Left renal cortex interstitium (tissue), 4 donors: ENCODE measurements at regions not wholly inside any gene's neighbourhood (a gene's known extent, or its start where the extent isn't known, plus 50 kb on each side); places are given as distances from the start of the nearest gene placed in this dataset.

Experiments
- DNase-seq, 4 donors: peaks; one replicate each; pipeline ENCODE4 v3.0.0-alpha.2; 2013; ENCODE audit warnings: low read depth in 4 of 4, low spot score in 2 of 4, missing footprints in 1 of 4

- DNase-seq = no peak
These were observed 198.1 kb downstream of the SEC23A start for GRCh38 chr14:38904959-38905358.

DNA sequence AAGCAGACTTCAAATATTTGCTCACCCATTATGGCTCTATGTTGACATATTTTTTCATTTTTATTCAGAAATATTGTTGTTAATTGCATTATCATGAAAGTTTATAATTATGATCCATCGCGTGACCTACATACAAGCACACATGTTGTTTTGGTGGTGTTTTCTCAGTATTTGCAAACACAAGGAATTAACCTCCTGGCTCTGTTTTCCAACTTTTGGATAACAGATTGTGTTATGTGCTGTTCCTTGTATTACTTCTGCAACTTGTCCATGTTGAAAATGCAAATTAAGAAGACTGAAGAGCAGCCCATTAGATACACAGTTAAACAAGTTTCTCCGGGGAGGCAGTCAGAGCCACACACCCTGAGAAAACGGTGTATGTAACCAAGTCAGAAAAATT is 201.2 kb downstream of the SEC23A start:
- no peak for DNase-seq

DNA sequence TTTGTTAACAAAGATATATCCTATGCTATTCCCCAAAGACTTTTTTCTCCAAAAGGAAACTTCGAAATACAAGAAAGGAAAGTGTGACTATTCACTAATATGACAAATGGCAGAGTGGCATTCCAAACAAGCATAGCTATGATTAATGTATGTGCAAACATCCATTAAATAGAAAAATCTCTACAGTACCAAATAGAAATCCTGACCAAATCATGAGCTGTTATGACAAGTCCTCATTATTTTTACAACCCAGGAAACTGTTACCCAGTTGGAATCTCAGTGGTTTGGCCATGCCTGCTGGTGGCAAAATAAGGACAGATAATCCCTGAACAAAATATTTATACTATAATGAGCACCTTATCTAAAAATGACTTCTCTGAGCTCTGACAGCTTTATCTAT is 202.1 kb downstream of the SEC23A start:
- no peak for DNase-seq

- DNase-seq = no peak
These were observed 215.3 kb downstream of the SEC23A start for GRCh38 chr14:38887696-38888095.

DNA sequence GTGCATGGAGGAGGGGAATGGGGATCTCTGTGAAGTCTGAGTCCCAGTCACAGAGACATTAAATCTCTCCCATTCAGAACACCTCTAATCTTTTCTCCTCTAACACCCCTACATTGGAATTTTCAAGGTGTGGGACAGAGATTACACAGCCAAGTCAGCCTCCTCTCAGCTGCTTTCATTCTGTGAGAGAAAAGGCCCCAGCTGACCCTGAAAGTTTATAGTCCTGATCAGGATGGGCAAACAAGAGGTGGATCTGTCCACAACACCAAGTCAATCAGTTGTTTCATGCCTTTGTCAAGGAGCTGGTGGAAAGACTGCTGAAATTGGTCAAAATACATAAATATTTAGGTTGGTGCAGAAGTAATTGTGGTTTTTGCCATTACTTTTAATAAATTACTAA is 218.9 kb downstream of the SEC23A start:
- no peak for DNase-seq

- no peak for DNase-seq
These were observed 219.9 kb downstream of the SEC23A start for GRCh38 chr14:38883127-38883526.

DNA sequence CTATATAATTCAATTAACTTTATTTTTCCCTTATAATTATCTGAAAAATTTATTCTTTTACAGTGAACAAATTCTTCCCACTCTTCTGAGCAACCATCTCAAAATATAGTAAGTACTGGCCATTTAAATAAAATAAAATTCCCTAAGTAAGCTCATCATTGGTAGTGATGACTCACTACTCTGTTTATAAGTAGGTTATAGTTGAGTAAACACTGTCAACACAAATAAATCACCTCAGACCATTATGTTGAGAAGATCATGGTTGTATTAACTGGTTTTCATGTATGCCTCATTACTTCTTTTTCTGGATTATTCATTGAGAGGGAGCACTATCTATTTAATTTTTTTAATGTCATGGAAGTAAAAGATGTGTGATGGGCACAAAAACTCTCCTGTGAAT is 220.5 kb downstream of the SEC23A start:
- no peak for DNase-seq

GRCh38 chr14:38880643-38881524 is 222.2 kb downstream of the SEC23A start:
- no peak for DNase-seq

DNA sequence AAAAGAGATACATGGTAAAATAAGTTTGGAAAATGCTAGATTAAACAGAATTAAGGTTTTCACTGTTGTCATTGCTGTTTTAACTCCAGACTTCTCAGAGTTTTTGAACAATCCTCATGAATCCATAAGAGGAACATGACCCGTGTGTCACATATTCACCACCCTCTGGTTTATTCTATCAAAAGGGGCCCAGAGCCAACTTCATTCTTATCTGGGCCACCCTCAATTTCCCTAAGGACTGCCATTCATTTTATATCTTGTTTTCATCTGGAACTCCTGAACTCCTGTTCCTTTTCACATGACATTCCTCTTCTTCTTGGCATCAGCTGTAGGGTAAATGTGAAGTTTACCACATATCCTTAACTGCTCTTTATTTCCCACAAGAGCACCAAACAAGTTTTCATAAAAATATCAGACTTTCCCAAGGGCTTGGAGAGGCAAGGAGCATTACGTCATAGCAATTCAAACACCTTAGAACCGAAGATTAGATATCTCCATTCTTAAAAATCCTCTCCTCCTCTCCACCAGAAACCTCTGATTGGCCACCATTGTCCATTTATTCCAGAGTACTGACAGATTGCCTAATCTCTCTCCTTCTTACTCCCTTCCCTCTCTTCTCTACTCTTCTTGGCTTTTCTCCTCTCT is 225.2 kb downstream of the SEC23A start:
- no peak for DNase-seq

GRCh38 chr14:38874721-38875120 is 228.3 kb downstream of the SEC23A start:
- DNase-seq = no peak

DNA sequence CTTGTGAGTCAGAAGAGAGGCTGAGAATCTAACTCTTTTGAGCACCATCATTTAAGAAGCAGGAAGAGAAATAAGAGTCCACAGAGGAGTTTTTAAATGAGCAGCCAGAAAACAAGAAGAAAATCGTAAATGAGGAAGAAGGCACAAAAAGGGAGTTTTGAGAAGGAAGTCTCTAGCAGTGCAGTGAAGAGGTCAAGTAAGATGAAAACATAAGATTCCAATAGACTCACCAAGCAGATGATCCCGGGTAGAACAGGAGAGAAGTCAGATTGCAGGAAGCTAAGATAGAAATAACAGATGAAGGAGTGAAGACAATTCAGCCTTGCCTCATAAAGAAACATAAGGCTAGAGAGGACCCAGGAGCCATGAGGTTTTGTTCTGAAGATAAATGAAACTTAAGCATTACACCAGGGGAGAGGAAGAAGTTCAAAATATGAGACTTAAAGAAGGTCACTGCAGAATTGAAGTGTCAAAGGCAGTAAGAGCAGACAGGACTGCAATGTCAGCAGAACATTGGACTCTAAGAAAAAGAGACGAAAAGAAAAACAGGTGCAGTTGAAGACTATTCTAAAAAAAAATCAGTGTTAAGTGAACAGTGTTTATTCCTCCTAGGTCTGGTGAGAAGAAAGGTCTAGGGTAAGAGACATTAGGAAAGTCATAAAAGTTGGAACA is 229.0 kb downstream of the SEC23A start:
- no peak for DNase-seq

DNA sequence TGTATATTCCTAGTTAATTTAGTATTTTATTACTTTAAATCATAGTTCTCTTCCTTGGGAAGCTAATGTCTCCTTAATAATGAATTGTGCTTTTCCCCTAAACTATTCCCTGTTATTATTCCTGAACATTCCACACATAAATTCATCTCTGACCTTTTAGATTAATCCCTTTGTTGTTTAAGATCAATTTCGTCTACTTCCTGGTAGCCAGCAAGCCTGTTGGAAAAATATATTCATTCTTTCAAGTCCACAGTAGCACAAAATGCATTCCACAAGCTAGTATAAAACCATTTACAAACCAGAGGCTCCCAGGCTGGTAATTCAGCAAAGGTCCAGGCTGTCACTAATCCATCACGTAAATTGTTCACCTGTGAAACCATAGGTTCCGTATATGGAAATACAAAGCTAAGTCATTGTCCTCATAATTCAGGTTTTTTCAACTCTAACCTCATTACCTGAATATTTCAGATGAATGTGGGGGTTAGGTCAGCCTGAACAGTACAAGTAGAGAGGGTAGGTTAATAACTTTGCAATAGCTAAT is 232.7 kb downstream of the SEC23A start:
- no peak for DNase-seq

- DNase-seq = peak in 1 of 4 donors; percentile 40
These were observed 234.4 kb downstream of the SEC23A start for GRCh38 chr14:38868399-38869290.

DNA sequence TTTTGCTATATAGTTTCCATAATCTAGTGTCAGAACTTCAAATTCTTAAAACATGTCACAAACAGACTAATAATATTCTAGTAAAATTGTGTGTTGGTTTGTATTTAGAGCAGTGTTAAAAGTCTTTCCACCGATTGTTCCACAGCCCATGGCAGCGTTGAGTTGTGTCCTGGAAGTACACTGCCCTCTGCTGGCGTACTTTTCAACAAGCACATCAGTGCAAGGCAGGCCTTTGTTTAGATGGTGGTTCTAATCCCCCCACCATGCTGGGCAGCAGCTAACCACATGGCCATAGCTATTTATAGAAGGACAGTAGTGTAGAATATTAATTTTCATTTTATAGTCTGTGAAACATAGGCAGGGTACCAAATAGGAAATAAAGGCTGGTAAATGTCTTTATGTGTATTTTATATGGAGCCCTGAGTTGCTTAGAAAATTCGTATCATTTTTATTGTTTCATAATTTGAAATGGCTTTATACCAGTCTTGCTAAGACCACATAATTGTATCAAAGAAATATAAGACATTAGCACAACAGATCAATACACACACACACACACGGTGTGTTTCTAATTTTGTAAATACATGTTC is 235.4 kb downstream of the SEC23A start:
- DNase-seq = peak; percentile 43 to 75 (median 57)

- DNase-seq = no peak
These were observed 236.6 kb downstream of the SEC23A start for GRCh38 chr14:38866461-38866860.

- DNase-seq = no peak
These were observed 240.7 kb downstream of the SEC23A start for GRCh38 chr14:38862366-38862765.

- no peak for DNase-seq
These were observed 242.5 kb downstream of the SEC23A start for GRCh38 chr14:38860530-38860929.

DNA sequence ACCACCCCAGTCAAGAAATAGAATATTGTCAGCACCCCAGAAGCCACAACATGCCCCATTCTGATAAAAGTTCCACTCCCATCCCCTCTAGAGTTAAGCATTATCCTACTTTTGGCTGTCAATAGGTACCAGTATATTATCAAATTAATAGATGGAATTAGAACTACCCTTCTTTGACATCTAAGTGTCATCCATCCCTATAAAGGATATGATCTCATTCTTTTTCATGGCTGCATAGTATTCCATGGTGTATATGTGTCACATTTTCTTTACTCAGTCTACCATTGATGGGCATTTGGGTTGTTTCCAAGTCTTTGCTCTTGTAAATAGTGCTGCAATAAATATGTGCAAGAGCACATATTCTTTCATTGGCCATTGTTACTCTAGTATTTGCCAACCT is 246.2 kb downstream of the SEC23A start:
- no peak for DNase-seq

- no peak for DNase-seq
These were observed 247.5 kb downstream of the SEC23A start for GRCh38 chr14:38855513-38855912.

GRCh38 chr14:38851111-38851510 is 251.9 kb downstream of the SEC23A start:
- no peak for DNase-seq
